Trophoblast cell (in vitro differentiated cells and primary cell): ENCODE measurements at regions not wholly inside any gene's neighbourhood (a gene's known extent, or its start where the extent isn't known, plus 50 kb on each side); places are given as distances from the start of the nearest gene placed in this dataset.

Source experiments
- DNase-seq, 2 donors: peaks; one replicate each; pipeline ENCODE4 v3.0.0-alpha.2; 2016
- H2AFZ ChIP-seq: 2 replicates; pipeline ENCODE4 v1.6.1; 2013; ENCODE audit warnings: low read length, moderate library complexity, mild to moderate bottlenecking; ENCODE audit not compliant: insufficient read depth, poor library complexity
- H2AK5ac ChIP-seq: 2 replicates; pipeline ENCODE4 v1.6.1; 2013; ENCODE audit warnings: mild to moderate bottlenecking, low read length
- H2BK120ac ChIP-seq: 2 replicates; pipeline ENCODE4 v1.6.1; 2013; ENCODE audit warnings: low read length, mild to moderate bottlenecking, moderate library complexity; ENCODE audit not compliant: insufficient read depth, poor library complexity
- H2BK12ac ChIP-seq: 2 replicates; pipeline ENCODE4 v1.6.1; 2013; ENCODE audit warnings: mild to moderate bottlenecking, low read length, moderate library complexity
- H2BK5ac ChIP-seq: 2 replicates; pipeline ENCODE4 v1.6.1; 2013; ENCODE audit warnings: low read length, low read depth, moderate library complexity, mild to moderate bottlenecking; ENCODE audit not compliant: poor library complexity
- H3K14ac ChIP-seq: 2 replicates; pipeline ENCODE4 v1.6.1; 2013; ENCODE audit warnings: mild to moderate bottlenecking, low read length
- H3K18ac ChIP-seq: 2 replicates; pipeline ENCODE4 v1.6.1; 2013; ENCODE audit warnings: mild to moderate bottlenecking, low read length
- H3K23ac ChIP-seq: 2 replicates; pipeline ENCODE4 v1.6.1; 2013; ENCODE audit warnings: low read length
- H3K27ac ChIP-seq: 2 replicates; pipeline ENCODE4 v1.5.1; 2013; ENCODE audit warnings: low read depth, mild to moderate bottlenecking, inconsistent platforms, low read length, moderate library complexity
- H3K27me3 ChIP-seq: 2 replicates; pipeline ENCODE4 v1.6.1; 2013; ENCODE audit warnings: inconsistent platforms, mild to moderate bottlenecking, low read length, moderate library complexity; ENCODE audit not compliant: insufficient read depth
- H3K36me3 ChIP-seq, 2 experiments: 1 replicate in 1 of 2; 2 replicates in 1 of 2; pipeline ENCODE4 v1.6.1; 2013; ENCODE audit warnings: low read length in 2 of 2, mild to moderate bottlenecking in 2 of 2, moderate library complexity in 1 of 2; ENCODE audit not compliant: insufficient read depth in 2 of 2, control insufficient read depth in 1 of 2
- H3K4ac ChIP-seq: 2 replicates; pipeline ENCODE4 v1.6.1; 2013; ENCODE audit warnings: low read depth, mild to moderate bottlenecking, low read length, moderate library complexity
- H3K4me1 ChIP-seq, 2 experiments: 1 replicate in 1 of 2; 2 replicates in 1 of 2; pipeline ENCODE4 v1.6.1; 2013; ENCODE audit warnings: low read length in 2 of 2, mild to moderate bottlenecking in 2 of 2, moderate library complexity in 1 of 2; ENCODE audit not compliant: insufficient read depth in 2 of 2, control insufficient read depth in 1 of 2
- H3K4me2 ChIP-seq: 2 replicates; pipeline ENCODE4 v1.6.1; 2013; ENCODE audit warnings: inconsistent platforms, mild to moderate bottlenecking, low read length, moderate library complexity
- H3K4me3 ChIP-seq: 2 replicates; pipeline ENCODE4 v1.5.1; 2013; ENCODE audit warnings: mild to moderate bottlenecking, low read depth, low read length, inconsistent platforms
- H3K79me1 ChIP-seq: one replicate; pipeline ENCODE4 v1.6.1; 2013; ENCODE audit warnings: low read length
- H3K79me2 ChIP-seq: 2 replicates; pipeline ENCODE4 v1.6.1; 2013; ENCODE audit warnings: low read length, mild to moderate bottlenecking; ENCODE audit not compliant: control insufficient read depth, insufficient read depth, poor library complexity
- H3K9ac ChIP-seq: 2 replicates; pipeline ENCODE4 v1.6.1; 2013; ENCODE audit warnings: mild to moderate bottlenecking, low read length
- H3K9me3 ChIP-seq: 2 replicates; pipeline ENCODE4 v1.6.1; 2013; ENCODE audit warnings: low read depth, mild to moderate bottlenecking, control low read depth, inconsistent platforms, low read length; ENCODE audit not compliant: insufficient read depth
- H4K12ac ChIP-seq: 2 replicates; pipeline ENCODE4 v1.6.1; 2013; ENCODE audit warnings: low read depth, mild to moderate bottlenecking, low read length, moderate library complexity
- H4K8ac ChIP-seq: 2 replicates; pipeline ENCODE4 v1.6.1; 2013; ENCODE audit warnings: low read depth, mild to moderate bottlenecking, low read length, moderate library complexity
- H4K91ac ChIP-seq: one replicate; pipeline ENCODE4 v1.6.1; 2013; ENCODE audit warnings: low read depth, mild to moderate bottlenecking, low read length, moderate library complexity
- WGBS: extraction: QIAGEN DNeasy Blood & Tissue Kit; methylation state at CpG from one replicate; pipeline ENCODE4 v1.1.7; 2013; ENCODE audit warnings: missing lambda C conversion rate; ENCODE audit not compliant: insufficient read length, insufficient coverage; ENCODE audit errors: extremely low coverage; 5-methylcytosine and 5-hydroxymethylcytosine counted together

DNA sequence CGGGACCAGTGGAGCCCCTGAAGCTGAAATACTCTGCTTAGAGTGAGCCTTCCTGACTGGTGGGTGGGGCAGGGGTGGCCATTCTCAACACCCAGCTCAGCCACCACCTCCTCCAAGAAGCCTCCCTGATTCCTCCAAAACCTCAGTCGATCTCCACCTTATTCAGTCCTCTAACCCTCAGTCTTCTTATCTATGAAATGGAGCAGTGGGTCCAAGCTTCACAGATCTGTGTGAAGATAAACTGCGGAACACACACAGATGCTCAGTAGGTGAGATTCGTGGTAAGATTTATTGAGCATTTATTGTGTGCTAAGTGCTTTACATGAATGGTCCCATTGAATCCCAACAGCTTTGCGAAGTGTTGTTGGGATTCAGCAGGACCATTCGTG lies 93.1 kb upstream of the RUNX3 start:
- Histone ChIP-seq H4K91ac (no peak overlapping the region), H3K9me3 (peaks cover 3% of the 10 kb centered on the region), H3K36me3 (no peaks in the 10 kb centered on the region), H4K8ac (no peak overlapping the region), H3K27ac (no peak overlapping the region), H3K9ac (no peak overlapping the region), H2BK12ac (peak overlapping the region; percentile 19), H2AFZ (no peak overlapping the region), H3K4me2 (no peak overlapping the region), H2AK5ac (no peak overlapping the region), H4K12ac (no peak overlapping the region), H3K23ac (no peak overlapping the region), H3K4me3 (no peak overlapping the region), H3K4ac (no peak overlapping the region), H3K79me1 (peaks cover 4% of the 10 kb centered on the region), H3K79me2 (no peaks in the 10 kb centered on the region), H2BK5ac (peak overlapping the region; percentile 37), H3K27me3 (no peaks in the 10 kb centered on the region), H2BK120ac (no peak overlapping the region), H3K4me1 (peaks cover 3 to 9% of the 10 kb centered on the region in 2 experiments), H3K18ac (no peak overlapping the region), H3K14ac (no peak overlapping the region)
- no peak for DNase-seq
- whole genome bisulfite sequencing: no CpG with 5 or more reads among the region's 6 CpGs

DNA sequence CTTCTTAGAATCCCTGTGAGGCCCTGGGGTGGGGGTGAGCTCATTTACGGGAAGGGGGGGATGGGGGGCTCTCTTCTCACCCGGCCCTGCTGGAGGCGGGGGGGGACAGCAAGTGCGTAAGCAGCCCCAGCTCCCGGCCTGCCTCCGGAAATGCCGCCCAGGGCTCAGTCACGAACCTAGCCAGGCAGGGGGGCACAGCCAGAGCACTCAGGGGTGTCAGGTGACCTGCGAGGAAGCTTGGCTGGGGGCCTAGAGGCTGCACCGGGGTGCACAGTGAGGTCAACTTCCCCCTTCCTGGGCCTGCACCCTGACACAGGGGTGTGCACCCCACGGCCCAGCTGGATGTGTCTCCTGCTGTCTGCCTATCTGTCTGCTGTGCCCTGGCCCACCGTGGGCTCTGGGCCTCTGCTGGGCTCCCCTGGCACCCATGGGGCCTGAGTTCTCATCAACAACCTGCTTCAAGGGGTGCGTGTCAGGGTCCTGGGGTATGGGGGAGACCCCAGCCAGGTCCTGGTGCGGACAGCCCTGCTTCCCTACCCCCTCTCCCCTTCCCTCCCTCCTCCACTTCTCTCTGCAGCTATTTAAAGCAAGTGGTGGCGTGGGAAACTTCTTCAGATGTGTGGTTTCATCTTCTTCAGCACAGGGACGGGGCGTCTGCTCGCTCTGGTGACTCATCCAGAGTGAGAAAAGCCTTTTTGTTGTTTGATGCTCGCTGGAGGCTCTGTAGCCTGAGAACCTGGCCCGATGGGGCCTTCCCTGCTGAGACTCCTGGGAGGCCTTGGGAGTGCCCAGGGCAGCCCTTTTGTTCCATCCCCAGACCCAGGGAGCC lies 92.5 kb upstream of the RUNX3 start:
- Histone ChIP-seq H3K36me3 (no peaks in the 10 kb centered on the region), H2BK12ac (peak overlapping the region; percentile 63), H4K8ac (no peak overlapping the region), H2AK5ac (no peak overlapping the region), H3K79me2 (no peaks in the 10 kb centered on the region), H3K4me1 (peaks cover 3 to 9% of the 10 kb centered on the region in 2 experiments), H3K27me3 (no peaks in the 10 kb centered on the region), H3K79me1 (peaks cover 4% of the 10 kb centered on the region), H4K91ac (peak overlapping the region; percentile 16), H3K14ac (peak overlapping the region; percentile 5), H3K23ac (no peak overlapping the region), H3K18ac (peak overlapping the region; percentile 32), H3K27ac (no peak overlapping the region), H3K9me3 (peaks cover 3% of the 10 kb centered on the region), H2BK5ac (peak overlapping the region; percentile 37), H3K4ac (no peak overlapping the region), H3K4me2 (no peak overlapping the region), H2AFZ (no peak overlapping the region), H3K9ac (no peak overlapping the region), H3K4me3 (no peak overlapping the region), H4K12ac (no peak overlapping the region), H2BK120ac (peak overlapping the region; percentile 14)
- WGBS: no CpG with 5 or more reads among the region's 20 CpGs
- peak; percentile 34 to 46 for DNase-seq

DNA sequence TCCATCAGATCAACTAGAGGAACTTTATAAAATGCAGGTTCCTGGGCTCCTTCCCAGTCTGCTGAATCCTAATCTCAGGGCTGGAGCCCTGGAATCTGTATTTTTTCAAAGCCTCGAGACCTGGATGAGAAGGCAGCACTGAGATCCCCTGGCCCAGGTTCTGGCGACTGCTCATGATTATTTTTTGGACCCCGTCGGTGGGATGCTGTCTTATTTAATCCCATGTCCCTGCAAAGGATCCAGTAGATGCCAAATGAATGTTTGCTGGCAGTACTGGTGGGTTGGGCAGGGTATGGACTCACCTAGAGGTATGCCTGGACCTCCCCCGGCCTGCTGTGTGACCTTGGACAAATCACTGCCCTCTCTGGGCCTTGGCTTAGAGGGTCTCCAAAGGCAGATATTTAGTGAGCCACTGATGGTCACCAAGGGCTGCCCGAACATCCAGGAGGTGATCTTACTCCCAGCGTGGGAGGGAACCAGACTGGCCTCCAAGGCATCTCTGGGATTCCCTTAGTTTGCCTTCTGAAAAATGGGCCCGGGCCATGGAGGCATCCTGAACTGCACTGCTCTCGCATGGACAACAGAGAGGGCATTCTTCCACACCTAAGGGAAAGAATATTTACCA lies 91.6 kb upstream of the RUNX3 start:
- Histone ChIP-seq H3K14ac (no peak overlapping the region), H3K9ac (no peak overlapping the region), H2AFZ (no peak overlapping the region), H3K4me3 (no peak overlapping the region), H3K4me1 (peaks cover 3 to 7% of the 10 kb centered on the region in 2 experiments), H2BK12ac (no peak overlapping the region), H3K79me2 (no peaks in the 10 kb centered on the region), H2BK120ac (no peak overlapping the region), H3K27me3 (no peaks in the 10 kb centered on the region), H3K9me3 (peaks cover 3% of the 10 kb centered on the region), H3K23ac (no peak overlapping the region), H4K12ac (no peak overlapping the region), H3K4ac (no peak overlapping the region), H4K91ac (no peak overlapping the region), H3K4me2 (no peak overlapping the region), H4K8ac (no peak overlapping the region), H2BK5ac (no peak overlapping the region), H3K79me1 (peaks cover 4% of the 10 kb centered on the region), H3K27ac (no peak overlapping the region), H3K36me3 (no peaks in the 10 kb centered on the region), H3K18ac (no peak overlapping the region), H2AK5ac (no peak overlapping the region)
- no peak for DNase-seq
- no CpG with 5 or more reads among the region's 9 CpGs for WGBS

DNA sequence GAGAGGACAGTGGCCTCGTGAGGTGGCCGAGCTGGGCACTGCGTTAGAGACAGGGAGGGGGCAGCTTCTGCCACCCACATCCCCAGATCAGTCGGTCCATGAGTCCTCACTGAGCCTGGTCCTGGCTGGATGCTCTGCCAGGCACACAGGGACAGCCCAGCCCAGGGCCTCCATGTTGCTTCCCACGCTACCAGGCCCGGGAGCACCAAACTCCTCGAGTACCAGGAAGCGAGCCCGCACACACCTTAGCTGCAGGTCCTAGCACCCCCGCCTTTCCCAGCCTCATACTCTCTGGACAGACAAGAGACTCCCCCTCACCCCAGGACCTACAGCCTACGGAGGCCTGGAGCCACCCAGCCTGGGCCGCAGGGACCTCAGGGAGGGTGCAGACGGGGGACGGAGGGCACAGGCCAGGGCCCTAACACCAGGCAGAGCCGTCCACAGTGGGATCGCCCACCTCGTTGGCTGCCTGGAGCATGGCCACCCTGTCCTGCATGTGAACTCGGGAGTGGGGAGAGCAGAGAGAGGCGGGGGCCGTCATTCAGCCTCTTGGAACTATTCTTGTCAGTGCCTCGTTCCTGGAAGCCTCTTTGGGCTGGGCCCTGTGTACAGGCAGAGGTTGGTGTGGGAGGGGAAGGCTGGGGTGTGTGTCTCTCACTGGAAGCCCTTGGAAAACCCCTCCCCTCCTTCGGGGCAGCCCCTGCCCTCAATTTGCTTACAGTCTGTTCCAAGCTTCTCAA lies 90.9 kb upstream of the RUNX3 start:
- no peak overlapping the region for H4K12ac ChIP-seq
- H3K4ac ChIP-seq: no peak overlapping the region
- H3K18ac ChIP-seq: no peak overlapping the region
- no peak overlapping the region for H3K23ac ChIP-seq
- H2AFZ ChIP-seq: no peak overlapping the region
- peak overlapping the region; percentile 17 for H4K91ac ChIP-seq
- no peak overlapping the region for H3K4me2 ChIP-seq
- H2BK120ac ChIP-seq: no peak overlapping the region
- DNase-seq: no peak
- no peak overlapping the region for H2AK5ac ChIP-seq
- H3K14ac ChIP-seq: no peak overlapping the region
- H3K79me1 ChIP-seq: peaks cover 4% of the 10 kb centered on the region
- H2BK12ac ChIP-seq: no peak overlapping the region
- no CpG with 5 or more reads among the region's 22 CpGs for WGBS
- peaks cover 3 to 7% of the 10 kb centered on the region in 2 experiments for H3K4me1 ChIP-seq
- no peak overlapping the region for H4K8ac ChIP-seq
- H3K79me2 ChIP-seq: no peaks in the 10 kb centered on the region
- peaks cover 3% of the 10 kb centered on the region for H3K9me3 ChIP-seq
- H3K4me3 ChIP-seq: no peak overlapping the region
- no peak overlapping the region for H3K27ac ChIP-seq
- H2BK5ac ChIP-seq: no peak overlapping the region
- H3K9ac ChIP-seq: no peak overlapping the region
- no peaks in the 10 kb centered on the region for H3K27me3 ChIP-seq
- no peaks in the 10 kb centered on the region for H3K36me3 ChIP-seq
